ENCODE measurements at regions not wholly inside any gene's neighbourhood (a gene's known extent, or its start where the extent isn't known, plus 50 kb on each side); places are given as distances from the start of the nearest gene placed in this dataset.

DNA sequence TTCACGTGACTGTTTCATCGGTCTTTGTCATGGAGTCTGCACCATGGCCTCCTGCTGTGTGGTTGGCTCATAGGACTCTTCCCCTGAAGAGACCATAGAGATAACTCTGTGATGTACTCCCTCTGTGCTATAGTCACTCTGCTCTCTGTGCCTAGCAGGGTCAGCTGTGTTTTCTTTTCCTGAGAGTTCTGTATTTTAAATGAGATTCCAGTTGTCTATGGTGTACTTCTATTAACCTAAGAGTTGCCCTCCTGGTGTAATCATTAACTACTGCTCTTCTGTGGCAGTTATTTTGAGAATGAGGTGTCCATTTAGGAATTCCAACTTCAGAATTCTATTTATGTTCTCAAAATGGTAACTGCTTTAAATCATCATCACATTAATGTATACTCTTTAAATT lies 114.5 kb upstream of the ARPP21 start:
- Mint-ChIP-seq H3K27me3 (ENCODE audit: low read depth) (no peaks in the 10 kb centered on the region), H3K9me3 (no peaks in the 10 kb centered on the region), H3K27ac (ENCODE audit: unreplicated experiment) (no peak overlapping the region), H3K4me3 (no peak overlapping the region), H3K36me3 (ENCODE audit: low read depth) (no peaks in the 10 kb centered on the region), H3K4me1 (peaks cover 3% of the 10 kb centered on the region)
- TF ChIP-seq, protein P1, sequence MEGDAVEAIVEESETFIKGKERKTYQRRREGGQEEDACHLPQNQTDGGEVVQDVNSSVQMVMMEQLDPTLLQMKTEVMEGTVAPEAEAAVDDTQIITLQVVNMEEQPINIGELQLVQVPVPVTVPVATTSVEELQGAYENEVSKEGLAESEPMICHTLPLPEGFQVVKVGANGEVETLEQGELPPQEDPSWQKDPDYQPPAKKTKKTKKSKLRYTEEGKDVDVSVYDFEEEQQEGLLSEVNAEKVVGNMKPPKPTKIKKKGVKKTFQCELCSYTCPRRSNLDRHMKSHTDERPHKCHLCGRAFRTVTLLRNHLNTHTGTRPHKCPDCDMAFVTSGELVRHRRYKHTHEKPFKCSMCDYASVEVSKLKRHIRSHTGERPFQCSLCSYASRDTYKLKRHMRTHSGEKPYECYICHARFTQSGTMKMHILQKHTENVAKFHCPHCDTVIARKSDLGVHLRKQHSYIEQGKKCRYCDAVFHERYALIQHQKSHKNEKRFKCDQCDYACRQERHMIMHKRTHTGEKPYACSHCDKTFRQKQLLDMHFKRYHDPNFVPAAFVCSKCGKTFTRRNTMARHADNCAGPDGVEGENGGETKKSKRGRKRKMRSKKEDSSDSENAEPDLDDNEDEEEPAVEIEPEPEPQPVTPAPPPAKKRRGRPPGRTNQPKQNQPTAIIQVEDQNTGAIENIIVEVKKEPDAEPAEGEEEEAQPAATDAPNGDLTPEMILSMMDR (conservative IDR thresholded peaks at IDR 0.05) = no peak
- no peak for DNase-seq (ENCODE audit: low read depth, low spot score)

DNA sequence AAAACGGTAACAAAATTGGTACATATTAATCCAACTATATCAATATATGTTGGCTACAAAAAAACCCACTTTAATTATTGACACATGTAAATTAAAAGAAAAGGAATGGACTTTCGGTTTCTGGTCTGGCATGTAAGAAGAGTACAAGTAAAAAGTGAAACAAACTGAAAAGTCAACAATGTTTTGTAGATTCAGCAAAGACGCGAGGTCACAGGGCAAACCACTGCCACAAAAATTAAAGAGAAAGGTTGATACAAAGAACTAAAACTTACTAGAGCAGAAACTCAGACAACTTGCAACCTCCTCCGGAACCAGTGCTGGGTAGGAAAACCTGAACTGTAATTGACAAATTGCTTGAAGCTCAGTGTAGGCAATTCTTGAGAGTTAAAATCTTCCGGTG lies 110.6 kb upstream of the ARPP21 start:
- H3K36me3 Mint-ChIP-seq (ENCODE audit: low read depth) = no peaks in the 10 kb centered on the region
- no peak overlapping the region for H3K4me3 Mint-ChIP-seq
- DNase-seq (ENCODE audit: low read depth, low spot score) = no peak
- H3K27me3 Mint-ChIP-seq (ENCODE audit: low read depth) = no peaks in the 10 kb centered on the region
- H3K4me1 Mint-ChIP-seq = peaks cover 7% of the 10 kb centered on the region
- TF ChIP-seq, protein P1 (conservative IDR thresholded peaks at IDR 0.05) = no peak
- no peaks in the 10 kb centered on the region for H3K9me3 Mint-ChIP-seq
- no peak overlapping the region for H3K27ac Mint-ChIP-seq (ENCODE audit: unreplicated experiment)

DNA sequence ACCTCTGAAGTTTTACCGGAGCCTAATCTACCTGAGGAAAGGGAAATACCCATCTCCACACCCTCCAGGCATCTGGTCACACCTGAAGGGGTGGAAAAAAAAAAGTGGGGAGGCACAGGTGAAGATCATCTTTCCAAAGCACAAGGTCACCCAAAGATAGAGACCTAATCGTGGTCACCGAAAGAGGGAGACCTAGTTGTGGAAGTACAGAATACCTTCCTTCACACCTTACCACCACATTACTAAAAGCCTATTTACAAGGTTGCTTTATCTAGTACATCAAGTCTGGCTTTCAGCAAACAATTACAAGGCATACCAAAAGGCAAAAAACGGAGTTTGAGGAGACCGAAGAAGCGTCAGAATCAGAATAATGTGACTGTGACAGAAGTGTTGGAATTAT lies 110.0 kb upstream of the ARPP21 start:
- H3K9me3 Mint-ChIP-seq = no peaks in the 10 kb centered on the region
- no peak overlapping the region for H3K27ac Mint-ChIP-seq (ENCODE audit: unreplicated experiment)
- no peak for DNase-seq (ENCODE audit: low read depth, low spot score)
- H3K4me3 Mint-ChIP-seq = no peak overlapping the region
- H3K4me1 Mint-ChIP-seq = peaks cover 7% of the 10 kb centered on the region
- H3K27me3 Mint-ChIP-seq (ENCODE audit: low read depth) = no peaks in the 10 kb centered on the region
- H3K36me3 Mint-ChIP-seq (ENCODE audit: low read depth) = no peaks in the 10 kb centered on the region
- TF ChIP-seq, protein P1 (conservative IDR thresholded peaks at IDR 0.05) = no peak

DNA sequence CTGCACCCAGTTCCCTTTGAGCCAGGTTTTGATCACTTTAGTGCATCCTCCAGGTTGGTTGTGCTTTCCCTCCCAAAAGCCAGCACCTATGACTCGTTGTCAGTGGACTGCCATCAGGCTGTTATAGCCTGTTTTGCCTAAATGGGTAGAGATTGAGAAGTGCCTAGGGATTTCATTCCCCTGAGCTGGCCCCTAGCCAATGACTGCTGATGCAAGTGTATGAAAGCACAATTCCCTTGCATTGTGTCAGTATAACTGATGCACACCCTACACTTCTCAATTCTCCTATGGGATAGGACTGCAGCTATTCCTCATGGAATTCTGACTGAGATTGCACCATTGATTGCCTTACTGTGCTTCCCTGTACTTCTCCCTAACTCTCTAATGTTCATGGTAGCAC lies 102.1 kb upstream of the ARPP21 start:
- no peaks in the 10 kb centered on the region for H3K9me3 Mint-ChIP-seq
- TF ChIP-seq, protein P1 (conservative IDR thresholded peaks at IDR 0.05) = no peak
- H3K27ac Mint-ChIP-seq (ENCODE audit: unreplicated experiment) = no peak overlapping the region
- no peak overlapping the region for H3K4me3 Mint-ChIP-seq
- DNase-seq (ENCODE audit: low read depth, low spot score) = no peak
- no peaks in the 10 kb centered on the region for H3K27me3 Mint-ChIP-seq (ENCODE audit: low read depth)
- no peaks in the 10 kb centered on the region for H3K36me3 Mint-ChIP-seq (ENCODE audit: low read depth)
- peaks cover 7% of the 10 kb centered on the region for H3K4me1 Mint-ChIP-seq

DNA sequence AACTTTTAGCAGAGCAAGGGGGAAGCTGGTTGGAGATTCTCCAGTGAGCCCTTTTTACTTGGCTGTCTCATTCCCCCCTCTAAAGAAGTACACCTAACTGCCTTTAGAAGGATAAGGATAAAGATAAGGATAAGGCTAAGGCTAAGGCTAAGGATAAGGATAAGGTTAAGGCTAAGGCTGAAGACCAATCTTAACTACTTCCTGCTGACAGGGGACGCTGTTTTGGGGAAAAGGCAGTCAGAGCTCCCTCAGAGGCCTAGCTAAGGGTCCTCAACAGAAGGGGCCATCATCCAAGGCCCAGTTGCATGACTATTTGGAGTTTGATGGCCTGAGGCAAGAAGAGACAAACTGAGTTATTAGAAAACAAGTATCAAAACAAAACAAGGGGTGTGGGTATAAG lies 94.3 kb upstream of the ARPP21 start:
- H3K4me3 Mint-ChIP-seq = no peak overlapping the region
- no peaks in the 10 kb centered on the region for H3K4me1 Mint-ChIP-seq
- peaks cover 5% of the 10 kb centered on the region for H3K9me3 Mint-ChIP-seq
- H3K27ac Mint-ChIP-seq (ENCODE audit: unreplicated experiment) = no peak overlapping the region
- H3K27me3 Mint-ChIP-seq (ENCODE audit: low read depth) = no peaks in the 10 kb centered on the region
- H3K36me3 Mint-ChIP-seq (ENCODE audit: low read depth) = no peaks in the 10 kb centered on the region
- DNase-seq (ENCODE audit: low read depth, low spot score) = no peak
- TF ChIP-seq, protein P1 (conservative IDR thresholded peaks at IDR 0.05) = no peak

DNA sequence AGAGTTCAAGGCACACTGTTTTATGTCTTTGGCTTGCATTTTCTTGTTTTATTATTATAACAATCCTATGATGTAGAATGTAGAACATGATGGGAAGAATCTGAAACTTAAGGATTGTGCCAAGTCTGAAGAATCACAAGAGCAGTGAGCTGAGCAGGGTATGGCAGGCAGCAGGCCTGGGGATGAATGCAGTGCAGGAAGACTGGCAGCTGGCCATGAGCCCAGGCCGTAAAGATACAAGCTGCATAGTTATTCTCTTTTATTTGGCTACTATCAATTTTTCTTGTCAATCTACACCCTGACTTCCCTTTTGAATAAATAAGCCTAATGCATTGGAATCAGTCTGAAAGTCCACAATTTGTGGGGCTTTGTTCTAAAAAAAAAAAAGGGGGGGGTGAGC lies 89.6 kb upstream of the ARPP21 start:
- TF ChIP-seq, protein P1 (conservative IDR thresholded peaks at IDR 0.05) = no peak
- no peaks in the 10 kb centered on the region for H3K36me3 Mint-ChIP-seq (ENCODE audit: low read depth)
- H3K9me3 Mint-ChIP-seq = peaks cover 3% of the 10 kb centered on the region
- no peak overlapping the region for H3K4me3 Mint-ChIP-seq
- H3K4me1 Mint-ChIP-seq = no peaks in the 10 kb centered on the region
- DNase-seq (ENCODE audit: low read depth, low spot score) = no peak
- H3K27ac Mint-ChIP-seq (ENCODE audit: unreplicated experiment) = no peak overlapping the region
- H3K27me3 Mint-ChIP-seq (ENCODE audit: low read depth) = no peaks in the 10 kb centered on the region
